Endothelial cell of umbilical vein (primary cell): ENCODE measurements at regions not wholly inside any gene's neighbourhood (a gene's known extent, or its start where the extent isn't known, plus 50 kb on each side); places are given as distances from the start of the nearest gene placed in this dataset.

ENCODE experiments used
- BruUV-seq: library from RNA; stranded (reverse); fragments of 400-500 nt; replicated peaks from 2 replicates; lab custom pipeline; 2021; lab: Mats Ljungman, UMichigan
- CTCF ChIA-PET: fragments of 300-600, 350-600 bp; sonication (Branson Sonifier 250); formaldehyde crosslinking; loops from one replicate; lab custom pipeline; 2021; ENCODE audit warnings: antibody characterized with exemption, inconsistent platforms; lab: Charles Lee
- POLR2A ChIA-PET: fragments of 300-600, 350-600 bp; sonication (Branson Sonifier 250); formaldehyde crosslinking; loops from one replicate; lab custom pipeline; 2021; ENCODE audit warnings: antibody characterized with exemption, inconsistent platforms; lab: Charles Lee
- DNase-seq: peaks from one replicate; pipeline ENCODE4 v3.0.0-alpha.2; 2011; ENCODE audit warnings: low read depth, low spot score
- FAIRE-seq: peaks from 2 replicates; lab custom pipeline; 2011; peaks lifted over from hg19 to GRCh38; lab: Jason Lieb, UNC
- H2AFZ ChIP-seq: 2 replicates; pipeline ENCODE4 v1.6.0; 2012; ENCODE audit warnings: low read depth, low read length, control low read depth, inconsistent platforms
- H3K27ac ChIP-seq: 2 replicates; pipeline ENCODE4 v1.5.1; 2011; ENCODE audit warnings: low read depth, mild to moderate bottlenecking, control low read depth, low read length, moderate library complexity; ENCODE audit not compliant: insufficient read depth
- H3K27me3 ChIP-seq, 2 experiments: 2 replicates each; pipeline versions ENCODE4 v1.6.0 to v1.6.1; 2011; ENCODE audit warnings: low read length in 2 of 2, mixed read lengths in 1 of 2; ENCODE audit not compliant: control insufficient read depth in 2 of 2, insufficient read depth in 2 of 2
- H3K36me3 ChIP-seq, 2 experiments: 2 replicates in 1 of 2; 3 replicates in 1 of 2; pipeline ENCODE4 v1.5.1; 2011; ENCODE audit warnings: low read length in 2 of 2, mild to moderate bottlenecking in 1 of 2, moderate library complexity in 1 of 2; ENCODE audit not compliant: control insufficient read depth in 2 of 2, insufficient read depth in 2 of 2; ENCODE audit errors: extremely low read depth in 1 of 2
- H3K4me1 ChIP-seq: 3 replicates; pipeline ENCODE4 v1.5.1; 2011; ENCODE audit warnings: mild to moderate bottlenecking, low read length; ENCODE audit not compliant: control insufficient read depth, insufficient read depth; ENCODE audit errors: extremely low read depth
- H3K4me2 ChIP-seq: 2 replicates; pipeline ENCODE4 v1.6.1; 2011; ENCODE audit warnings: low read length, control low read depth, mixed read lengths; ENCODE audit not compliant: insufficient read depth
- H3K4me3 ChIP-seq, 3 experiments: fragments of 200-600 bp in 1 of 3; sonication (generic), shearing (Covaris generic) in 1 of 3; replicated peaks in 1 of 3; 2 replicates each; pipeline ENCODE4 v1.5.1; 2011 to 2016; ENCODE audit warnings: control low read depth in 3 of 3, low read length in 3 of 3, mild to moderate bottlenecking in 2 of 3, inconsistent platforms in 1 of 3, low read depth in 1 of 3, moderate library complexity in 1 of 3; ENCODE audit not compliant: insufficient read depth in 1 of 3
- H3K79me2 ChIP-seq: 2 replicates; pipeline ENCODE4 v1.6.0; 2012; ENCODE audit warnings: low read length, inconsistent platforms; ENCODE audit not compliant: control insufficient read depth, insufficient read depth
- H3K9ac ChIP-seq: replicated peaks from 2 replicates; pipeline ENCODE3; 2011; ENCODE audit warnings: low read length, control low read depth; ENCODE audit not compliant: insufficient read depth; ENCODE audit errors: extremely low read depth
- H3K9me1 ChIP-seq: replicated peaks from 3 replicates; pipeline ENCODE4 v1.6.0; 2011; ENCODE audit warnings: mild to moderate bottlenecking, low read length; ENCODE audit not compliant: control insufficient read depth, insufficient read depth; ENCODE audit errors: extremely low read depth
- H3K9me3 ChIP-seq: replicated peaks from 2 replicates; pipeline ENCODE4 v1.5.1; 2012; ENCODE audit warnings: low read length, inconsistent platforms; ENCODE audit not compliant: control insufficient read depth, insufficient read depth
- H4K20me1 ChIP-seq: replicated peaks from 2 replicates; pipeline ENCODE3; 2011; ENCODE audit warnings: mild to moderate bottlenecking, low read length; ENCODE audit not compliant: control insufficient read depth, insufficient read depth; ENCODE audit errors: extremely low read depth
- EZH2 ChIP-seq: IDR thresholded peaks from 2 replicates; pipeline ENCODE4 v1.6.1; 2012; ENCODE audit warnings: borderline replicate concordance, low read depth, mild to moderate bottlenecking, moderate library complexity, low read length, inconsistent platforms; ENCODE audit not compliant: severe bottlenecking
- FOS ChIP-seq: IDR thresholded peaks from 2 replicates; pipeline ENCODE4 v1.6.1; 2011; ENCODE audit warnings: mild to moderate bottlenecking, low read length, moderate library complexity, borderline replicate concordance; ENCODE audit not compliant: insufficient read depth
- GATA2 ChIP-seq: IDR thresholded peaks from 2 replicates; pipeline ENCODE4 v1.7.0; 2011; ENCODE audit warnings: low read depth, mild to moderate bottlenecking, moderate library complexity, mixed read lengths, low read length; ENCODE audit not compliant: insufficient read length, insufficient read depth
- JUN ChIP-seq: IDR thresholded peaks from 2 replicates; pipeline ENCODE4 v1.6.1; 2011; ENCODE audit warnings: borderline replicate concordance, low read depth; ENCODE audit not compliant: insufficient read length, insufficient read depth
- MAX ChIP-seq: IDR thresholded peaks from 2 replicates; pipeline ENCODE4 v1.6.1; 2011; ENCODE audit not compliant: insufficient read depth, insufficient read length
- MYC ChIP-seq: IDR thresholded peaks from one replicate; pipeline ENCODE4 v1.6.1; 2011; ENCODE audit warnings: mild to moderate bottlenecking, low read depth, low read length
- POLR2A ChIP-seq: IDR thresholded peaks from 2 replicates; pipeline ENCODE4 v1.6.1; 2012; ENCODE audit warnings: low read depth, mild to moderate bottlenecking, control low read depth, low read length
- POLR2AphosphoS5 ChIP-seq: IDR thresholded peaks from 2 replicates; pipeline ENCODE4 v1.6.1; 2012; ENCODE audit warnings: low read depth, mild to moderate bottlenecking, control low read depth, low read length, moderate library complexity; ENCODE audit not compliant: insufficient read depth
- dilution Hi-C: fragments of 300-500 bp; cut with MboI; formaldehyde crosslinking; loops from one replicate; pipeline ENCODE4 v1.15.0; 2019; ENCODE audit warnings: low sequenced_read_pairs; ENCODE audit not compliant: extremely low pct_ligation_motif_present
- intact Hi-C: fragments of 100-400 bp; cut with micrococcal nuclease; formaldehyde crosslinking; loops from one replicate; pipeline ENCODE4 v1.10.0; 2022
- TF ChIP-seq, protein P1 (sequence below), 2 donors: IDR thresholded peaks; 1 replicate in 1 of 2; 2 replicates in 1 of 2; pipeline ENCODE4 v1.5.1; 2011; ENCODE audit warnings: low read length in 2 of 2, mild to moderate bottlenecking in 2 of 2, moderate library complexity in 2 of 2, control low read depth in 1 of 2, inconsistent platforms in 1 of 2, low read depth in 1 of 2; ENCODE audit not compliant: insufficient read depth in 1 of 2; ENCODE audit errors: extremely low read depth in 1 of 2

DNA sequence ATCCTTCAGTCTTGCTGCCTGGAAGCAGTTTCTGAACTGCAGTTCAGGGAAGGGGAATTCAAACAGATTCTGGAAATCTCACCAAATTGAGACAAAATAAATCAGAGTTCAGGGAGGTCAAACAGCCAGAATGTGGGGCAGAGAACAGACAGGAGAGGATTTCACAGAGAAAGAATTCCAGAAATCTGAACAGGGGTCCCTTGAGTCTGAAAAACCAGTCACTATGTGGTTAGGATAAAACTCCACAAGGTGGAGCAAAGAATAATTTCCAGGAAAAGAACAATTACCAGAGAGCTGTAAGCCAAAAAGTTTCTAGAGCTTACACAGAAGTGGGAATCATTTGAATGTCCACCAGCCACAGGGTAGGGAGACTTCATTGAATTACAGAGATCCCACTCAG lies 84.7 kb downstream of the URB2 start:
- no peak for DNase-seq
- ChIA-PET CTCF (interaction anchor here (0.6 to 1.8 kb wide), 6 partner anchors 18 to 601 kb away, joined by 3 to 11 read pairs (median 5); no protein-coding TSS in a partner anchor), POLR2A (no interaction called here)
- no peak for TF ChIP-seq POLR2AphosphoS5
- TF ChIP-seq MYC: no peak
- TF ChIP-seq JUN: no peak
- no peak for TF ChIP-seq EZH2
- TF ChIP-seq MAX: no peak
- no peak for TF ChIP-seq FOS
- no peak for TF ChIP-seq GATA2
- TF ChIP-seq, protein P1, sequence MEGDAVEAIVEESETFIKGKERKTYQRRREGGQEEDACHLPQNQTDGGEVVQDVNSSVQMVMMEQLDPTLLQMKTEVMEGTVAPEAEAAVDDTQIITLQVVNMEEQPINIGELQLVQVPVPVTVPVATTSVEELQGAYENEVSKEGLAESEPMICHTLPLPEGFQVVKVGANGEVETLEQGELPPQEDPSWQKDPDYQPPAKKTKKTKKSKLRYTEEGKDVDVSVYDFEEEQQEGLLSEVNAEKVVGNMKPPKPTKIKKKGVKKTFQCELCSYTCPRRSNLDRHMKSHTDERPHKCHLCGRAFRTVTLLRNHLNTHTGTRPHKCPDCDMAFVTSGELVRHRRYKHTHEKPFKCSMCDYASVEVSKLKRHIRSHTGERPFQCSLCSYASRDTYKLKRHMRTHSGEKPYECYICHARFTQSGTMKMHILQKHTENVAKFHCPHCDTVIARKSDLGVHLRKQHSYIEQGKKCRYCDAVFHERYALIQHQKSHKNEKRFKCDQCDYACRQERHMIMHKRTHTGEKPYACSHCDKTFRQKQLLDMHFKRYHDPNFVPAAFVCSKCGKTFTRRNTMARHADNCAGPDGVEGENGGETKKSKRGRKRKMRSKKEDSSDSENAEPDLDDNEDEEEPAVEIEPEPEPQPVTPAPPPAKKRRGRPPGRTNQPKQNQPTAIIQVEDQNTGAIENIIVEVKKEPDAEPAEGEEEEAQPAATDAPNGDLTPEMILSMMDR (IDR thresholded peaks at IDR 0.05; ENCODE audit: extremely low read depth in 1 of 2, insufficient read depth in 1 of 2, low read depth in 1 of 2, low read length in 2 of 2): no peak
- TF ChIP-seq POLR2A: no peak
- H3K9ac ChIP-seq: no peak overlapping the region
- H3K4me3 ChIP-seq: no peak overlapping the region
- no peaks in the 10 kb centered on the region for H4K20me1 ChIP-seq
- H3K9me3 ChIP-seq: no peaks in the 10 kb centered on the region
- H3K9me1 ChIP-seq: no peaks in the 10 kb centered on the region
- no peaks in the 10 kb centered on the region for H3K4me1 ChIP-seq
- no peaks in the 10 kb centered on the region for H3K36me3 ChIP-seq
- H3K4me2 ChIP-seq: no peak overlapping the region
- no peaks in the 10 kb centered on the region for H3K79me2 ChIP-seq
- no peak for FAIRE-seq
- H3K27me3 ChIP-seq: no peaks in the 10 kb centered on the region
- intact Hi-C loops (no loop called here), dilution Hi-C loops (no loop called here)
- H3K27ac ChIP-seq: no peak overlapping the region
- no peak overlapping the region for H2AFZ ChIP-seq
- BruUV-seq: no TSS peak
